ENCODE measurements at regions not wholly inside any gene's neighbourhood (a gene's known extent, or its start where the extent isn't known, plus 50 kb on each side); places are given as distances from the start of the nearest gene placed in this dataset.

DNA sequence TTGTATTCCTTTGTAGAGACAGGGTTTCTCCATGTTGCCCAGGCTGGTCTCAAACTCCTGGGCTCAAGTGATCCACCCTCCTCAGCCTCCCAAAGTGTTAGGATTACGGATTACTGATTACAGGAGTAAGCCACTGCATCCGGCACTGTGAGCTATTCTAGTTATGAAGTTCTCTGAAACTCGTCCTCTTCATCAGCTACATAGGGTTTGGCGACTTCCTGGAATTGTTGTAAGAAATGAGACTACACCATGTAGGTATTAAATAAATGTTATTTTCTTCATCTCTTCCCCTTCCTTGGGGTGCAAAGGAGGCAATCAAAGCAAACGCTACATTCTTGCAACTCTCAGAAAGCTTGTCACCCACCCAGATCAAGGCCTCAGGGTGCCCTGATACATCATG is 131.2 kb upstream of the TIAM1 start:
- no peaks in the 10 kb centered on the region for H3K4me1 ChIP-seq (ENCODE audit: control insufficient read depth in 4 of 4, insufficient read depth in 4 of 4, low read length in 3 of 4)
- H3K9ac ChIP-seq (ENCODE audit: low read depth in 1 of 2, low read length in 2 of 2) = no peak overlapping the region
- H3K36me3 ChIP-seq (ENCODE audit: control insufficient read depth in 4 of 4, insufficient read depth in 3 of 4, low read depth in 1 of 4, low read length in 3 of 4) = peaks cover 0 to 5% (median 0%) of the 10 kb centered on the region in 4 donors
- DNase-seq (ENCODE audit: low spot score) = no peak
- no peak overlapping the region for H3K27ac ChIP-seq (ENCODE audit: low read depth in 1 of 2, low read length in 2 of 2)
- WGBS = 88% methylated on average over 5 of the region's 5 CpGs
- no peaks in the 10 kb centered on the region for H3K9me3 ChIP-seq (ENCODE audit: control insufficient read depth in 4 of 4, low read length in 3 of 4)
- no peak overlapping the region for H3K4me3 ChIP-seq (ENCODE audit: low read depth in 1 of 3, low read length in 3 of 3)
- TF ChIP-seq GABPA (IDR thresholded peaks at IDR 0.05 in 1 of 2, conservative IDR thresholded peaks at IDR 0.05 in 1 of 2) (no peak), EGR1 (IDR thresholded peaks at IDR 0.05; ENCODE audit: low read depth in 2 of 2) (no peak), YY1 (IDR thresholded peaks at IDR 0.05) (no peak), SP1 (IDR thresholded peaks at IDR 0.05) (no peak), NR2F2 (IDR thresholded peaks at IDR 0.05) (no peak), TAF1 (conservative IDR thresholded peaks at IDR 0.05) (no peak), HNF4A (conservative IDR thresholded peaks at IDR 0.05) (no peak), RAD21 (IDR thresholded peaks at IDR 0.05) (no peak)
- TF ChIP-seq, protein P1, sequence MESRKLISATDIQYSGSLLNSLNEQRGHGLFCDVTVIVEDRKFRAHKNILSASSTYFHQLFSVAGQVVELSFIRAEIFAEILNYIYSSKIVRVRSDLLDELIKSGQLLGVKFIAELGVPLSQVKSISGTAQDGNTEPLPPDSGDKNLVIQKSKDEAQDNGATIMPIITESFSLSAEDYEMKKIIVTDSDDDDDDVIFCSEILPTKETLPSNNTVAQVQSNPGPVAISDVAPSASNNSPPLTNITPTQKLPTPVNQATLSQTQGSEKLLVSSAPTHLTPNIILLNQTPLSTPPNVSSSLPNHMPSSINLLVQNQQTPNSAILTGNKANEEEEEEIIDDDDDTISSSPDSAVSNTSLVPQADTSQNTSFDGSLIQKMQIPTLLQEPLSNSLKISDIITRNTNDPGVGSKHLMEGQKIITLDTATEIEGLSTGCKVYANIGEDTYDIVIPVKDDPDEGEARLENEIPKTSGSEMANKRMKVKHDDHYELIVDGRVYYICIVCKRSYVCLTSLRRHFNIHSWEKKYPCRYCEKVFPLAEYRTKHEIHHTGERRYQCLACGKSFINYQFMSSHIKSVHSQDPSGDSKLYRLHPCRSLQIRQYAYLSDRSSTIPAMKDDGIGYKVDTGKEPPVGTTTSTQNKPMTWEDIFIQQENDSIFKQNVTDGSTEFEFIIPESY (IDR thresholded peaks at IDR 0.05) = no peak
- TF ChIP-seq, protein P2, sequence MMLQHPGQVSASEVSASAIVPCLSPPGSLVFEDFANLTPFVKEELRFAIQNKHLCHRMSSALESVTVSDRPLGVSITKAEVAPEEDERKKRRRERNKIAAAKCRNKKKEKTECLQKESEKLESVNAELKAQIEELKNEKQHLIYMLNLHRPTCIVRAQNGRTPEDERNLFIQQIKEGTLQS (IDR thresholded peaks at IDR 0.05) = no peak
- TF ChIP-seq, protein P3, sequence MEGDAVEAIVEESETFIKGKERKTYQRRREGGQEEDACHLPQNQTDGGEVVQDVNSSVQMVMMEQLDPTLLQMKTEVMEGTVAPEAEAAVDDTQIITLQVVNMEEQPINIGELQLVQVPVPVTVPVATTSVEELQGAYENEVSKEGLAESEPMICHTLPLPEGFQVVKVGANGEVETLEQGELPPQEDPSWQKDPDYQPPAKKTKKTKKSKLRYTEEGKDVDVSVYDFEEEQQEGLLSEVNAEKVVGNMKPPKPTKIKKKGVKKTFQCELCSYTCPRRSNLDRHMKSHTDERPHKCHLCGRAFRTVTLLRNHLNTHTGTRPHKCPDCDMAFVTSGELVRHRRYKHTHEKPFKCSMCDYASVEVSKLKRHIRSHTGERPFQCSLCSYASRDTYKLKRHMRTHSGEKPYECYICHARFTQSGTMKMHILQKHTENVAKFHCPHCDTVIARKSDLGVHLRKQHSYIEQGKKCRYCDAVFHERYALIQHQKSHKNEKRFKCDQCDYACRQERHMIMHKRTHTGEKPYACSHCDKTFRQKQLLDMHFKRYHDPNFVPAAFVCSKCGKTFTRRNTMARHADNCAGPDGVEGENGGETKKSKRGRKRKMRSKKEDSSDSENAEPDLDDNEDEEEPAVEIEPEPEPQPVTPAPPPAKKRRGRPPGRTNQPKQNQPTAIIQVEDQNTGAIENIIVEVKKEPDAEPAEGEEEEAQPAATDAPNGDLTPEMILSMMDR (IDR thresholded peaks at IDR 0.05; ENCODE audit: low read depth, low read length, missing input control) = no peak
- no peaks in the 10 kb centered on the region for H3K27me3 ChIP-seq (ENCODE audit: control insufficient read depth in 4 of 4, insufficient read depth in 4 of 4, low read length in 3 of 4)

DNA sequence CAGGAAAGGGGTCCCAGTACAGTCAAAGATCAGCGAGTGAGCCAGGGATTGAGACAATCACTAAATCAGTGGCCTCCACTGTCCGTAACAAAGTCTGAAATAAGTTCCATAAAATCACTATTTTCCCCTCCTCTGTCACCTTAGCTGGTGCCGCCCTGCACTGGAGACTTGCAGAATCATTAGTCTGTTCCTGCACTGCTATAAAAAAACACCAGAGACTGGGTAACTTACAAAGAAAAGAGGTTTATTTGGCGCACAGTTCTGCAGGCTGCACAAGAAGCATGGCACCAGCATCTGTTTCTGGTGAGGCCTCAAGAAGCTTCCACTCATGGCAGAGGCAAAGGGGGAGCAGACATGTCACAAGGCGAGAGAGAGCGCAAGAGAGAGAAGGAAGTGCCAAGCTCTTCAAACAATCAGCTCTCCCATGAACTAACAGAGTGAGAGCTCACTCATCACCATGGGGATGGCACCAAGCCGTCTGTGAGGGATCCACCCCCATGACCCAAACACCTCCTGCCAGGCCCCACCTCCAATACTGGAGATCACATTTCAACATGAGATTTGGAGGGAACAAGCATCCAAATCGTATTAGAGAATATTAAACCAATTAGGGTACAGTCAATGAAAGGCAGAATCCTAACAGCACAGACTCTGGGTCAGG is 129.8 kb upstream of the TIAM1 start:
- TF ChIP-seq FOXA2 (IDR thresholded peaks at IDR 0.05) (no peak), NR2F2 (IDR thresholded peaks at IDR 0.05) (no peak), GABPA (IDR thresholded peaks at IDR 0.05 in 1 of 2, conservative IDR thresholded peaks at IDR 0.05 in 1 of 2) (no peak), SP1 (IDR thresholded peaks at IDR 0.05) (no peak), RXRA (IDR thresholded peaks at IDR 0.05) (no peak), TAF1 (conservative IDR thresholded peaks at IDR 0.05) (no peak)
- TF ChIP-seq, protein P4, sequence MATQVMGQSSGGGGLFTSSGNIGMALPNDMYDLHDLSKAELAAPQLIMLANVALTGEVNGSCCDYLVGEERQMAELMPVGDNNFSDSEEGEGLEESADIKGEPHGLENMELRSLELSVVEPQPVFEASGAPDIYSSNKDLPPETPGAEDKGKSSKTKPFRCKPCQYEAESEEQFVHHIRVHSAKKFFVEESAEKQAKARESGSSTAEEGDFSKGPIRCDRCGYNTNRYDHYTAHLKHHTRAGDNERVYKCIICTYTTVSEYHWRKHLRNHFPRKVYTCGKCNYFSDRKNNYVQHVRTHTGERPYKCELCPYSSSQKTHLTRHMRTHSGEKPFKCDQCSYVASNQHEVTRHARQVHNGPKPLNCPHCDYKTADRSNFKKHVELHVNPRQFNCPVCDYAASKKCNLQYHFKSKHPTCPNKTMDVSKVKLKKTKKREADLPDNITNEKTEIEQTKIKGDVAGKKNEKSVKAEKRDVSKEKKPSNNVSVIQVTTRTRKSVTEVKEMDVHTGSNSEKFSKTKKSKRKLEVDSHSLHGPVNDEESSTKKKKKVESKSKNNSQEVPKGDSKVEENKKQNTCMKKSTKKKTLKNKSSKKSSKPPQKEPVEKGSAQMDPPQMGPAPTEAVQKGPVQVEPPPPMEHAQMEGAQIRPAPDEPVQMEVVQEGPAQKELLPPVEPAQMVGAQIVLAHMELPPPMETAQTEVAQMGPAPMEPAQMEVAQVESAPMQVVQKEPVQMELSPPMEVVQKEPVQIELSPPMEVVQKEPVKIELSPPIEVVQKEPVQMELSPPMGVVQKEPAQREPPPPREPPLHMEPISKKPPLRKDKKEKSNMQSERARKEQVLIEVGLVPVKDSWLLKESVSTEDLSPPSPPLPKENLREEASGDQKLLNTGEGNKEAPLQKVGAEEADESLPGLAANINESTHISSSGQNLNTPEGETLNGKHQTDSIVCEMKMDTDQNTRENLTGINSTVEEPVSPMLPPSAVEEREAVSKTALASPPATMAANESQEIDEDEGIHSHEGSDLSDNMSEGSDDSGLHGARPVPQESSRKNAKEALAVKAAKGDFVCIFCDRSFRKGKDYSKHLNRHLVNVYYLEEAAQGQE (IDR thresholded peaks at IDR 0.05) = no peak
- TF ChIP-seq, protein P5, sequence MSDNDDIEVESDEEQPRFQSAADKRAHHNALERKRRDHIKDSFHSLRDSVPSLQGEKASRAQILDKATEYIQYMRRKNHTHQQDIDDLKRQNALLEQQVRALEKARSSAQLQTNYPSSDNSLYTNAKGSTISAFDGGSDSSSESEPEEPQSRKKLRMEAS (IDR thresholded peaks at IDR 0.05) = no peak
- WGBS = 92% methylated on average over 8 of the region's 8 CpGs
- H3K4me1 ChIP-seq (ENCODE audit: control insufficient read depth in 4 of 4, insufficient read depth in 4 of 4, low read length in 3 of 4) = no peaks in the 10 kb centered on the region

More for the DNA sequence above, 129.8 kb upstream of the TIAM1 start:
- Histone ChIP-seq H3K27me3 (ENCODE audit: control insufficient read depth in 4 of 4, insufficient read depth in 4 of 4, low read length in 3 of 4) (no peaks in the 10 kb centered on the region), H3K4me3 (ENCODE audit: low read depth in 1 of 3, low read length in 3 of 3) (no peak overlapping the region), H3K9ac (ENCODE audit: low read depth in 1 of 2, low read length in 2 of 2) (no peak overlapping the region), H3K36me3 (ENCODE audit: control insufficient read depth in 4 of 4, insufficient read depth in 3 of 4, low read depth in 1 of 4, low read length in 3 of 4) (peaks cover 0 to 5% (median 0%) of the 10 kb centered on the region in 4 donors), H3K9me3 (ENCODE audit: control insufficient read depth in 4 of 4, low read length in 3 of 4) (no peaks in the 10 kb centered on the region), H3K27ac (ENCODE audit: low read depth in 1 of 2, low read length in 2 of 2) (no peak overlapping the region)
- DNase-seq (ENCODE audit: low spot score) = no peak

Data from liver (tissue), 8 donors.